HL-60 (cell line): ENCODE measurements at regions not wholly inside any gene's neighbourhood (a gene's known extent, or its start where the extent isn't known, plus 50 kb on each side); places are given as distances from the start of the nearest gene placed in this dataset.

Experiments
- DNase-seq, 2 experiments: peaks; one replicate each; pipeline ENCODE4 v3.0.0-alpha.2; 2010 to 2020; ENCODE audit warnings: low read depth in 1 of 2, low spot score in 1 of 2
- H3K27ac ChIP-seq: fragments of 250-450 bp; sonication (Bioruptor Pico); replicated peaks from 2 replicates; pipeline ENCODE4 v1.5.1; 2020; ENCODE audit warnings: mild to moderate bottlenecking, moderate library complexity
- H3K27me3 ChIP-seq: fragments of 250-450 bp; sonication (Bioruptor Pico); 2 replicates; pipeline ENCODE4 v1.5.1; 2021; ENCODE audit warnings: mild to moderate bottlenecking, moderate library complexity; ENCODE audit not compliant: insufficient read depth, poor library complexity, severe bottlenecking
- H3K4me3 ChIP-seq: replicated peaks from 2 replicates; pipeline ENCODE4 v1.5.1; 2011; ENCODE audit warnings: mild to moderate bottlenecking, control low read depth, low read length; ENCODE audit not compliant: insufficient read depth
- CTCF ChIP-seq: IDR thresholded peaks from one replicate; pipeline ENCODE4 v1.5.1; 2011; ENCODE audit warnings: low read length, control low read depth, inconsistent platforms; ENCODE audit not compliant: insufficient read depth
- GABPA ChIP-seq: IDR thresholded peaks from 2 replicates; pipeline ENCODE4 v1.6.1; 2012; ENCODE audit warnings: low read depth
- POLR2AphosphoS5 ChIP-seq: IDR thresholded peaks from 2 replicates; pipeline ENCODE4 v1.6.1; 2012; ENCODE audit warnings: low read depth
- SPI1 ChIP-seq: IDR thresholded peaks from 2 replicates; pipeline ENCODE4 v1.6.1; 2012; ENCODE audit warnings: low read depth, mild to moderate bottlenecking, borderline replicate concordance
- TF ChIP-seq, protein P1 (sequence below): IDR thresholded peaks from 2 replicates; pipeline ENCODE4 v1.6.1; 2012; ENCODE audit warnings: low read depth; ENCODE audit not compliant: insufficient replicate concordance

DNA sequence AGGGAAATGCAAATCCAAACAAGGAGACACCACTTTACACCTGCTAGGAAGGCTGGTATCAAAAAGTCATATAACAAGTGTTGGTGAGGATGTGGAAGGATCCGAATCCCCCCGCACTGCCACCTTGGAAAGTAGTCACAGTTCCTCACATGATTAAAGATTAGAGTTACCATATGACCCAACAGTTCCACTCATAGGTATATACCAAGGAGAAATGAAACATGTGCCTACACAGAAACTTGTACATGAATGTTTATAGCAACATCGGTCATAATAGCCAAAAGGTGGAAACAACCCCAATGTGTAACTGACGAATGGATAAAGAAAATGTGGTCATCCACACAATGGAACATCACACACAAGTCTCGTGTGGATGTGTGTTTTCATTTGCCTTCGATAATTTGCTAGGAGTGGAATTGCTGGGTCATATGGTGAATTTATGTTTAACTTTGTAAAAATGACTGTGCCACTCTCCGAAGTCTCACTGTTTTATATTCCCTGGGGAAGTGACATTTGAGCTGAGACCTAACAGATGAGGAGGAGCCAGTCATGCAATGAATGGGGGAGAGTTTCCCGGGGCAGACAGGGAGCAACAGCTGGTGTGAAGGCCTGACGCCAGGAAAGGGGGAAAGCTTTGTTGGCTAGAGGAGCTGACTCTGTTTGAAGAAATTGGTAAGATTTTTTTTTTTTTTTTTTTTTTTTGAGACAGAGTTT lies 125.9 kb upstream of the MLN start:
- no peaks in the 10 kb centered on the region for H3K27me3 ChIP-seq
- TF ChIP-seq CTCF (no peak), SPI1 (no peak), POLR2AphosphoS5 (no peak), GABPA (no peak)
- TF ChIP-seq, protein P1, sequence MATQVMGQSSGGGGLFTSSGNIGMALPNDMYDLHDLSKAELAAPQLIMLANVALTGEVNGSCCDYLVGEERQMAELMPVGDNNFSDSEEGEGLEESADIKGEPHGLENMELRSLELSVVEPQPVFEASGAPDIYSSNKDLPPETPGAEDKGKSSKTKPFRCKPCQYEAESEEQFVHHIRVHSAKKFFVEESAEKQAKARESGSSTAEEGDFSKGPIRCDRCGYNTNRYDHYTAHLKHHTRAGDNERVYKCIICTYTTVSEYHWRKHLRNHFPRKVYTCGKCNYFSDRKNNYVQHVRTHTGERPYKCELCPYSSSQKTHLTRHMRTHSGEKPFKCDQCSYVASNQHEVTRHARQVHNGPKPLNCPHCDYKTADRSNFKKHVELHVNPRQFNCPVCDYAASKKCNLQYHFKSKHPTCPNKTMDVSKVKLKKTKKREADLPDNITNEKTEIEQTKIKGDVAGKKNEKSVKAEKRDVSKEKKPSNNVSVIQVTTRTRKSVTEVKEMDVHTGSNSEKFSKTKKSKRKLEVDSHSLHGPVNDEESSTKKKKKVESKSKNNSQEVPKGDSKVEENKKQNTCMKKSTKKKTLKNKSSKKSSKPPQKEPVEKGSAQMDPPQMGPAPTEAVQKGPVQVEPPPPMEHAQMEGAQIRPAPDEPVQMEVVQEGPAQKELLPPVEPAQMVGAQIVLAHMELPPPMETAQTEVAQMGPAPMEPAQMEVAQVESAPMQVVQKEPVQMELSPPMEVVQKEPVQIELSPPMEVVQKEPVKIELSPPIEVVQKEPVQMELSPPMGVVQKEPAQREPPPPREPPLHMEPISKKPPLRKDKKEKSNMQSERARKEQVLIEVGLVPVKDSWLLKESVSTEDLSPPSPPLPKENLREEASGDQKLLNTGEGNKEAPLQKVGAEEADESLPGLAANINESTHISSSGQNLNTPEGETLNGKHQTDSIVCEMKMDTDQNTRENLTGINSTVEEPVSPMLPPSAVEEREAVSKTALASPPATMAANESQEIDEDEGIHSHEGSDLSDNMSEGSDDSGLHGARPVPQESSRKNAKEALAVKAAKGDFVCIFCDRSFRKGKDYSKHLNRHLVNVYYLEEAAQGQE: no peak
- no peak for DNase-seq
- H3K27ac ChIP-seq: no peak overlapping the region
- H3K4me3 ChIP-seq: no peak overlapping the region

GRCh38 chr6:33927616-33928015 lies 123.8 kb upstream of the MLN start:
- H3K27me3 ChIP-seq: no peaks in the 10 kb centered on the region
- no peak overlapping the region for H3K27ac ChIP-seq
- no peak overlapping the region for H3K4me3 ChIP-seq
- no peak for DNase-seq
- no peak for TF ChIP-seq POLR2AphosphoS5
- no peak for TF ChIP-seq SPI1
- TF ChIP-seq, protein P1: no peak
- no peak for TF ChIP-seq CTCF
- TF ChIP-seq GABPA: no peak

- TF ChIP-seq SPI1 (no peak), POLR2AphosphoS5 (no peak), CTCF (no peak), GABPA (no peak)
- TF ChIP-seq, protein P1: no peak
- Histone ChIP-seq H3K27ac (no peak overlapping the region), H3K27me3 (no peaks in the 10 kb centered on the region), H3K4me3 (no peak overlapping the region)
- DNase-seq: no peak
Measured at GRCh38 chr6:33927112-33927511, 123.3 kb upstream of the MLN start.
